Fibroblast of villous mesenchyme (primary cell): ENCODE measurements at regions not wholly inside any gene's neighbourhood (a gene's known extent, or its start where the extent isn't known, plus 50 kb on each side); places are given as distances from the start of the nearest gene placed in this dataset.

ENCODE experiments used
- DNase-seq: peaks from one replicate; pipeline ENCODE4 v3.0.0-alpha.2; 2010; ENCODE audit warnings: low read depth
- H3K4me3 ChIP-seq: 2 replicates; pipeline ENCODE4 v1.5.1; 2011; ENCODE audit warnings: low read depth, mild to moderate bottlenecking, low read length
- CTCF ChIP-seq: IDR thresholded peaks from 2 replicates; pipeline ENCODE4 v1.5.1; 2012; ENCODE audit warnings: low read depth, mild to moderate bottlenecking, low read length; ENCODE audit not compliant: insufficient read depth

DNA sequence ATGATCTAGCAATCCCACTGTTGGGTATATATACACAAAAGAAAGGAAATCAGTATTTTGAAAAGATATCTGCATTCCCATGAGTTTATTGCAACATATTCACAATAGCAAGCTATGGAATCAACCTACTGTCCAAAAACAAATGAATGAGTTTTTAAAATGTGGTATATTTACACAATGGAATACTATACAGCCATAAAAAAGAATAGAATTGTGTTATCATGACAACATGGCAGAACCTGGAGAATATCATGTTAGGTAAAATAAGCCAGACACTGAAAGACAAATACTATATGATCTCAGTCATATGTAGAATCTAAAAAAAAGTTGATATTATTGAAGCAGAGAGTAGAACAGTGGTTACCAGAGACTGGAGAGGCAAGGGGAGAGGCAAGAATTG is 732.6 kb downstream of the MCTP2 start:
- no peak for DNase-seq
- H3K4me3 ChIP-seq: no peak overlapping the region
- no peak for TF ChIP-seq CTCF

DNA sequence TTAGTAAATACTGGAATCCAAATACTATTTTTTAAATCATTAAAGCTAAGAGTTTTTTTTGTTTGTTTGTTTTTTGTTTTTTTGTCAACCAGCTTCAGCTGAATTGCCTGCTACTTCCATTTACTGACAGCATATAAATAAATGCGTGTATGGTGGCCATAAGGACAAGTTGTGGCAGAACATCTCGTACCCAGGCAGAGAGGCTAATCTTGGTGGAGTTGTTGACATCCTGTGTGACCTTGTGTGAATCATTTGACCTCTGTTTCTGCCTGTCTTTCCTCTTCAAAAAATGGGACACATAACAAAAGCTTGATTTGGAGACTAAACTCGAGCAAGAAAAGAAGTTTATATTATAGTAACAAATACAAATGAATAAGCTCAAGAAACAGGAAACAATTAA is 734.2 kb downstream of the MCTP2 start:
- TF ChIP-seq CTCF: no peak
- DNase-seq: peak; percentile 68
- no peak overlapping the region for H3K4me3 ChIP-seq

- no peak for DNase-seq
- no peak for TF ChIP-seq CTCF
- H3K4me3 ChIP-seq: no peak overlapping the region
Observed at GRCh38 chr15:94968133-94968532, 736.8 kb downstream of the MCTP2 start.

DNA sequence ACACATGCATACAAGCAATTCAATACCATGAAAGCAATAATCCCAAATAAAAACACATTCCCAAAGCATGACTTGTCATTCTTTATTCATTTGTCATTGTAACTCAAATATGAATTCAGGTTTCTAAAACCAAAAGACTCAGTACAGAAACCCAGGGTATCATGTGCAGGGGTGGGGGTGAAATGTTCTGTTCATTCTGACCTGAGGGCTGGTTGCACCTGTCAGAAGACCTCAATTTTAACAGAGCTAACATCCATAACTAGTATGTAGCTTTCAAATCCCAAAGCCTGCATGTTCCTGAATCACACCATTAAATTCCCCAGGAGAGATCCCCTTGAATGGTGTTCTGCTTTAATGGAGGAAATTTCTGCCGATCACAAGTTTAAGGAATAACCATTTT is 738.7 kb downstream of the MCTP2 start:
- H3K4me3 ChIP-seq: no peak overlapping the region
- no peak for DNase-seq
- TF ChIP-seq CTCF: no peak

- no peak for TF ChIP-seq CTCF
- no peak for DNase-seq
- no peak overlapping the region for H3K4me3 ChIP-seq
Observed at GRCh38 chr15:94970802-94971201, 739.4 kb downstream of the MCTP2 start.

- DNase-seq: peak; percentile 47
- H3K4me3 ChIP-seq: no peak overlapping the region
- no peak for TF ChIP-seq CTCF
Observed at GRCh38 chr15:94972314-94972713, 741.0 kb downstream of the MCTP2 start.

- no peak for DNase-seq
- no peak for TF ChIP-seq CTCF
- no peak overlapping the region for H3K4me3 ChIP-seq
Observed at GRCh38 chr15:94987085-94987484, 755.7 kb downstream of the MCTP2 start.
